ENCODE measurements at regions not wholly inside any gene's neighbourhood (a gene's known extent, or its start where the extent isn't known, plus 50 kb on each side); places are given as distances from the start of the nearest gene placed in this dataset.

- ATAC-seq (no peak), FAIRE-seq (no peak)
- no TSS peak for BruUV-seq (replicated peaks)
- no peak for TF ChIP-seq TEAD2 (tag; IDR thresholded peaks at IDR 0.05)
- TF ChIP-seq ATF4 (CRISPR knock-in tag; IDR thresholded peaks at IDR 0.05): no peak
- no peak for TF ChIP-seq HDAC3 (IDR thresholded peaks at IDR 0.05; ENCODE audit: borderline replicate concordance, partially characterized antibody)
- TF ChIP-seq ZBTB8A (IDR thresholded peaks at IDR 0.05; ENCODE audit: partially characterized antibody): no peak
- TF ChIP-seq, protein P1, sequence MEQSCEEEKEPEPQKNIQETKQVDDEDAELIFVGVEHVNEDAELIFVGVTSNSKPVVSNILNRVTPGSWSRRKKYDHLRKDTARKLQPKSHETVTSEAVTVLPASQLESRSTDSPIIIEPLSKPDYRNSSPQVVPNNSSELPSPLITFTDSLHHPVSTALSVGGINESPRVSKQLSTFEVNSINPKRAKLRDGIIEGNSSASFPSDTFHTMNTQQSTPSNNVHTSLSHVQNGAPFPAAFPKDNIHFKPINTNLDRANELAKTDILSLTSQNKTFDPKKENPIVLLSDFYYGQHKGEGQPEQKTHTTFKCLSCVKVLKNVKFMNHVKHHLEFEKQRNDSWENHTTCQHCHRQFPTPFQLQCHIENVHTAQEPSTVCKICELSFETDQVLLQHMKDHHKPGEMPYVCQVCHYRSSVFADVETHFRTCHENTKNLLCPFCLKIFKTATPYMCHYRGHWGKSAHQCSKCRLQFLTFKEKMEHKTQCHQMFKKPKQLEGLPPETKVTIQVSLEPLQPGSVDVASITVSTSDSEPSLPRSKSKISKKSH (CRISPR knock-in tag; IDR thresholded peaks at IDR 0.05): no peak
- TF ChIP-seq SP2 (IDR thresholded peaks at IDR 0.05; ENCODE audit: extremely low read depth, low read depth, low read length, poor library complexity, severe bottlenecking): no peak
- TF ChIP-seq HMG20A (CRISPR knock-in tag; conservative IDR thresholded peaks at IDR 0.05): no peak
- no peak for TF ChIP-seq PHTF2 (CRISPR knock-in tag; IDR thresholded peaks at IDR 0.05)
- no peak for TF ChIP-seq ZBTB40 (IDR thresholded peaks at IDR 0.05)
- TF ChIP-seq ZBTB40 (CRISPR knock-in tag; IDR thresholded peaks at IDR 0.05): no peak
- no peak for TF ChIP-seq HMG20B (CRISPR knock-in tag; IDR thresholded peaks at IDR 0.05)
These were observed 378.2 kb downstream of the OSR1 start for GRCh38 chr2:18980104-18980785.

More at GRCh38 chr2:18980104-18980785, 378.2 kb downstream of the OSR1 start:
- H3K36me3 ChIP-seq (ENCODE audit: control insufficient read depth, insufficient read depth, low read length): no peaks in the 10 kb centered on the region
- WGBS (ENCODE audit: insufficient coverage, low coverage, missing lambda C conversion rate): 0% methylated on average over 5 of the region's 5 CpGs
- H3K27me3 ChIP-seq (ENCODE audit: control insufficient read depth in 2 of 2, insufficient read depth in 2 of 2, low read length in 2 of 2): no peaks in the 10 kb centered on the region
- H3K9ac ChIP-seq (ENCODE audit: insufficient read depth in 1 of 2, low read depth in 2 of 2, low read length in 2 of 2): no peak overlapping the region
- in situ Hi-C loops (cut with MboI) (no loop called here), intact Hi-C loops (cut with micrococcal nuclease) (no loop called here)
- ChIA-PET POLR2A (no interaction called here), CTCF (ENCODE audit: low intra/inter-chr PET ratio) (no interaction called here)
- no peak overlapping the region for H3K4me2 ChIP-seq (ENCODE audit: insufficient read depth, low read length)
- no peak overlapping the region for H3K27ac ChIP-seq (ENCODE audit: extremely low read depth, low read depth, low read length)
- DNase-seq (ENCODE audit: extremely low read depth in 1 of 4, low spot score in 3 of 4): no peak
- H3K9me3 ChIP-seq (replicated peaks; ENCODE audit: control insufficient read depth, insufficient read depth, low read depth, low read length): no peaks in the 10 kb centered on the region
- no peak overlapping the region for H2AFZ ChIP-seq (ENCODE audit: low read depth, low read length)
- H4K20me1 ChIP-seq (replicated peaks; ENCODE audit: control insufficient read depth, insufficient read depth, low read length): no peaks in the 10 kb centered on the region
- H3K79me2 ChIP-seq (ENCODE audit: control insufficient read depth, insufficient read depth, low read length): no peaks in the 10 kb centered on the region
- no peak overlapping the region for H3K4me3 ChIP-seq
- no peaks in the 10 kb centered on the region for H3K9me1 ChIP-seq (ENCODE audit: control insufficient read depth, insufficient read depth, low read length)
- no peaks in the 10 kb centered on the region for H3K4me1 ChIP-seq (replicated peaks in 1 of 2; ENCODE audit: control insufficient read depth in 2 of 2, insufficient read depth in 2 of 2, low read length in 2 of 2)
